ENCODE measurements at regions not wholly inside any gene's neighbourhood (a gene's known extent, or its start where the extent isn't known, plus 50 kb on each side); places are given as distances from the start of the nearest gene placed in this dataset.

DNA sequence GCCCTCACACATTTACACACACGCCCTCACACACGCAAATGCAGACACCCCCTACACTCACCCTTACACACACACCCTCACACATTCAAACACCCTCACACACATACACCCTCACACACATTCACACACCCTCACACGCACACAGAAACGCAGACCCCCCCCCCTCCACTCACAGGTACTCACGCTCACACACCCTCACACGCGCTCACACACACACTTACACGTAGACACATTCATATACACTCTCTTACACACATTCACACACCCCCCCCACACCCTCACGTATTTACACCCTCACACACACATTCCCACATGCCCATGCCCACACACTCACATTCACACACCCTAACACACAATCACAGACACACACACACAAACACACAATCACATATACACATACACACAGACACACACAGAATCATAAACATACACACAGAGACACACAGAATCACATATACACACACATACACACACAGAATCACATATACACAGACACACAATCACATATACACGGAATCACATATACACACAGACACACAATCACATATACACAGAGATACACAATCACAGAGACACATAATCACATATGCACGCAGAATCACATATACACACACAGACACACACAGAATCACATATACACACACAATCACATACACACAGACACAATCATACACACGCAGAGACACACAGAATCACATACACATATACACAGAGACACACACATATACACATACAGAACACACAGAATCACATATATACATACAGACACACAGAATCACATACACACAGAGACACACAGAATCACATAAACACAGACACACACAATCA, 250.1 kb upstream of the RPL38 start:
- TF ChIP-seq CTCF (IDR thresholded peaks at IDR 0.05; ENCODE audit: poor library complexity, severe bottlenecking) (no peak), RAD21 (conservative IDR thresholded peaks at IDR 0.05) (no peak), EP300 (conservative IDR thresholded peaks at IDR 0.05; ENCODE audit: poor library complexity, severe bottlenecking) (no peak), TAF1 (IDR thresholded peaks at IDR 0.05; ENCODE audit: low read depth) (no peak)

Data from neural cell (in vitro differentiated cells).